C4-2B (cell line): ENCODE measurements at regions not wholly inside any gene's neighbourhood (a gene's known extent, or its start where the extent isn't known, plus 50 kb on each side); places are given as distances from the start of the nearest gene placed in this dataset.
"Not testable (repeated sequence)": the region's sequence is repeated elsewhere in the genome, so short reads cannot be mapped to it uniquely, and the experiment has no call there.

Source experiments
- ZFX ChIP-seq: fragments of 450-650 bp; IDR thresholded peaks from 2 replicates; pipeline ENCODE4 v1.6.1; 2017
- TF ChIP-seq, protein P1 (sequence below): fragments of 450-650 bp; conservative IDR thresholded peaks from 2 replicates; pipeline ENCODE4 v1.5.1; 2017; ENCODE audit warnings: mild to moderate bottlenecking

GRCh38 chr4:9694403-9694802, 87.0 kb upstream of the DRD5 start:
- TF ChIP-seq, protein P1, sequence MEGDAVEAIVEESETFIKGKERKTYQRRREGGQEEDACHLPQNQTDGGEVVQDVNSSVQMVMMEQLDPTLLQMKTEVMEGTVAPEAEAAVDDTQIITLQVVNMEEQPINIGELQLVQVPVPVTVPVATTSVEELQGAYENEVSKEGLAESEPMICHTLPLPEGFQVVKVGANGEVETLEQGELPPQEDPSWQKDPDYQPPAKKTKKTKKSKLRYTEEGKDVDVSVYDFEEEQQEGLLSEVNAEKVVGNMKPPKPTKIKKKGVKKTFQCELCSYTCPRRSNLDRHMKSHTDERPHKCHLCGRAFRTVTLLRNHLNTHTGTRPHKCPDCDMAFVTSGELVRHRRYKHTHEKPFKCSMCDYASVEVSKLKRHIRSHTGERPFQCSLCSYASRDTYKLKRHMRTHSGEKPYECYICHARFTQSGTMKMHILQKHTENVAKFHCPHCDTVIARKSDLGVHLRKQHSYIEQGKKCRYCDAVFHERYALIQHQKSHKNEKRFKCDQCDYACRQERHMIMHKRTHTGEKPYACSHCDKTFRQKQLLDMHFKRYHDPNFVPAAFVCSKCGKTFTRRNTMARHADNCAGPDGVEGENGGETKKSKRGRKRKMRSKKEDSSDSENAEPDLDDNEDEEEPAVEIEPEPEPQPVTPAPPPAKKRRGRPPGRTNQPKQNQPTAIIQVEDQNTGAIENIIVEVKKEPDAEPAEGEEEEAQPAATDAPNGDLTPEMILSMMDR = not testable (repeated sequence)
- TF ChIP-seq ZFX = not testable (repeated sequence)
